ENCODE measurements at regions not wholly inside any gene's neighbourhood (a gene's known extent, or its start where the extent isn't known, plus 50 kb on each side); places are given as distances from the start of the nearest gene placed in this dataset.

- TF ChIP-seq CTCF (IDR thresholded peaks at IDR 0.05) (no peak), POLR2A (IDR thresholded peaks at IDR 0.05) (no peak)
Measured at GRCh38 chr9:103167530-103167929, 172.4 kb downstream of the CYLC2 start.
